ENCODE measurements at regions not wholly inside any gene's neighbourhood (a gene's known extent, or its start where the extent isn't known, plus 50 kb on each side); places are given as distances from the start of the nearest gene placed in this dataset.

GRCh38 chr10:4053940-4054339 is 268.9 kb upstream of the KLF6 start:
- no peak for TF ChIP-seq EZH2 (IDR thresholded peaks at IDR 0.05; ENCODE audit: low read depth)
- TF ChIP-seq, protein P1, sequence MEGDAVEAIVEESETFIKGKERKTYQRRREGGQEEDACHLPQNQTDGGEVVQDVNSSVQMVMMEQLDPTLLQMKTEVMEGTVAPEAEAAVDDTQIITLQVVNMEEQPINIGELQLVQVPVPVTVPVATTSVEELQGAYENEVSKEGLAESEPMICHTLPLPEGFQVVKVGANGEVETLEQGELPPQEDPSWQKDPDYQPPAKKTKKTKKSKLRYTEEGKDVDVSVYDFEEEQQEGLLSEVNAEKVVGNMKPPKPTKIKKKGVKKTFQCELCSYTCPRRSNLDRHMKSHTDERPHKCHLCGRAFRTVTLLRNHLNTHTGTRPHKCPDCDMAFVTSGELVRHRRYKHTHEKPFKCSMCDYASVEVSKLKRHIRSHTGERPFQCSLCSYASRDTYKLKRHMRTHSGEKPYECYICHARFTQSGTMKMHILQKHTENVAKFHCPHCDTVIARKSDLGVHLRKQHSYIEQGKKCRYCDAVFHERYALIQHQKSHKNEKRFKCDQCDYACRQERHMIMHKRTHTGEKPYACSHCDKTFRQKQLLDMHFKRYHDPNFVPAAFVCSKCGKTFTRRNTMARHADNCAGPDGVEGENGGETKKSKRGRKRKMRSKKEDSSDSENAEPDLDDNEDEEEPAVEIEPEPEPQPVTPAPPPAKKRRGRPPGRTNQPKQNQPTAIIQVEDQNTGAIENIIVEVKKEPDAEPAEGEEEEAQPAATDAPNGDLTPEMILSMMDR (conservative IDR thresholded peaks at IDR 0.05), result no peak
- BruUV-seq (replicated peaks), result no TSS peak
- CTCF ChIA-PET, result no interaction called here
- Histone ChIP-seq H3K4me3 (no peak overlapping the region), H3K27me3 (ENCODE audit: insufficient read depth, low read depth) (no peaks in the 10 kb centered on the region), H3K9me3 (ENCODE audit: insufficient read depth, low read depth) (no peaks in the 10 kb centered on the region), H3K79me2 (ENCODE audit: low read depth) (no peaks in the 10 kb centered on the region), H3K4me2 (no peak overlapping the region), H2AFZ (no peak overlapping the region), H3K9me2 (ENCODE audit: insufficient read depth) (no peaks in the 10 kb centered on the region), H3K36me3 (ENCODE audit: low read depth) (no peaks in the 10 kb centered on the region), H3K4me1 (replicated peaks; ENCODE audit: insufficient read depth) (no peaks in the 10 kb centered on the region), H3F3A (ENCODE audit: insufficient read depth, low read depth) (no peaks in the 10 kb centered on the region), H3K27ac (no peak overlapping the region), H4K20me1 (ENCODE audit: insufficient read depth) (no peaks in the 10 kb centered on the region)
- POLR2A ChIA-PET (ENCODE audit: unreplicated experiment), result no interaction called here
- intact Hi-C loops (cut with micrococcal nuclease; ENCODE audit: unreplicated experiment), result loop anchor here (10.0 kb wide), 1 partner anchor 711 kb away; no protein-coding TSS in a partner anchor
- no peak for DNase-seq

GRCh38 chr10:4051641-4052151 is 266.7 kb upstream of the KLF6 start:
- H3K27ac ChIP-seq, result no peak overlapping the region
- ChIA-PET POLR2A (ENCODE audit: unreplicated experiment) (interaction anchor here (0.9 kb wide), 1 partner anchor 9 kb away, joined by 3 read pairs; no protein-coding TSS in a partner anchor), CTCF (interaction anchor here (0.7 kb wide), 1 partner anchor 1047 kb away, joined by 4 read pairs; no protein-coding TSS in a partner anchor)
- no peaks in the 10 kb centered on the region for H3K36me3 ChIP-seq (ENCODE audit: low read depth)
- no peak for DNase-seq
- no peaks in the 10 kb centered on the region for H3K4me1 ChIP-seq (replicated peaks; ENCODE audit: insufficient read depth)
- H3K9me2 ChIP-seq (ENCODE audit: insufficient read depth), result no peaks in the 10 kb centered on the region
- intact Hi-C loops (cut with micrococcal nuclease; ENCODE audit: unreplicated experiment), result loop anchor here (10.0 kb wide), 1 partner anchor 713 kb away; no protein-coding TSS in a partner anchor
- H2AFZ ChIP-seq, result no peak overlapping the region
- H3K79me2 ChIP-seq (ENCODE audit: low read depth), result no peaks in the 10 kb centered on the region
- no peaks in the 10 kb centered on the region for H3K27me3 ChIP-seq (ENCODE audit: insufficient read depth, low read depth)
- H3F3A ChIP-seq (ENCODE audit: insufficient read depth, low read depth), result no peaks in the 10 kb centered on the region
- no peaks in the 10 kb centered on the region for H4K20me1 ChIP-seq (ENCODE audit: insufficient read depth)
- TF ChIP-seq, protein P1 (conservative IDR thresholded peaks at IDR 0.05), result no peak
- TF ChIP-seq EZH2 (IDR thresholded peaks at IDR 0.05; ENCODE audit: low read depth), result no peak
- no peak overlapping the region for H3K4me3 ChIP-seq
- H3K9me3 ChIP-seq (ENCODE audit: insufficient read depth, low read depth), result no peaks in the 10 kb centered on the region
- BruUV-seq (replicated peaks), result no TSS peak
- H3K4me2 ChIP-seq, result no peak overlapping the region

- TF ChIP-seq, protein P1 (conservative IDR thresholded peaks at IDR 0.05), result no peak
- TF ChIP-seq EZH2 (IDR thresholded peaks at IDR 0.05; ENCODE audit: low read depth), result no peak
- BruUV-seq (replicated peaks), result no TSS peak
- Histone ChIP-seq H3F3A (ENCODE audit: insufficient read depth, low read depth) (no peaks in the 10 kb centered on the region), H3K36me3 (ENCODE audit: low read depth) (no peaks in the 10 kb centered on the region), H3K9me3 (ENCODE audit: insufficient read depth, low read depth) (no peaks in the 10 kb centered on the region), H3K27ac (no peak overlapping the region), H3K4me3 (no peak overlapping the region), H3K4me2 (no peak overlapping the region), H3K27me3 (ENCODE audit: insufficient read depth, low read depth) (no peaks in the 10 kb centered on the region), H3K79me2 (ENCODE audit: low read depth) (no peaks in the 10 kb centered on the region), H3K4me1 (replicated peaks; ENCODE audit: insufficient read depth) (no peaks in the 10 kb centered on the region), H2AFZ (no peak overlapping the region), H4K20me1 (ENCODE audit: insufficient read depth) (no peaks in the 10 kb centered on the region), H3K9me2 (ENCODE audit: insufficient read depth) (no peaks in the 10 kb centered on the region)
- intact Hi-C loops (cut with micrococcal nuclease; ENCODE audit: unreplicated experiment), result loop anchor here (10.0 kb wide), 1 partner anchor 714 kb away; no protein-coding TSS in a partner anchor
- no peak for DNase-seq
- ChIA-PET CTCF (interaction anchor here (0.7 kb wide), 1 partner anchor 1048 kb away, joined by 4 read pairs; no protein-coding TSS in a partner anchor), POLR2A (ENCODE audit: unreplicated experiment) (interaction anchor here (0.6 to 0.9 kb wide), 5 partner anchors 10 to 353 kb away, joined by 3 to 8 read pairs (median 4); partner anchors contain the start of gene KLF6)
Observed at GRCh38 chr10:4051011-4051640, 266.1 kb upstream of the KLF6 start.
